Prostate gland (tissue), 2 donors: ENCODE measurements at regions not wholly inside any gene's neighbourhood (a gene's known extent, or its start where the extent isn't known, plus 50 kb on each side); places are given as distances from the start of the nearest gene placed in this dataset.

Experiments
- POLR2A ChIP-seq: fragments of 450-650 bp; IDR thresholded peaks from one replicate; pipeline ENCODE4 v1.6.1; 2016; ENCODE audit warnings: antibody characterized with exemption, mild to moderate bottlenecking
- TF ChIP-seq, protein P1 (sequence below), 4 experiments: fragments of 200-600 bp in 2 of 4; fragments of 450-650 bp in 2 of 4; sonication (generic) in 2 of 4; IDR thresholded peaks; 1 replicate in 3 of 4; 2 replicates in 1 of 4; pipeline ENCODE4 v1.5.1; 2016 to 2019; ENCODE audit warnings: antibody characterized with exemption in 4 of 4, mild to moderate bottlenecking in 2 of 4, moderate library complexity in 2 of 4

DNA sequence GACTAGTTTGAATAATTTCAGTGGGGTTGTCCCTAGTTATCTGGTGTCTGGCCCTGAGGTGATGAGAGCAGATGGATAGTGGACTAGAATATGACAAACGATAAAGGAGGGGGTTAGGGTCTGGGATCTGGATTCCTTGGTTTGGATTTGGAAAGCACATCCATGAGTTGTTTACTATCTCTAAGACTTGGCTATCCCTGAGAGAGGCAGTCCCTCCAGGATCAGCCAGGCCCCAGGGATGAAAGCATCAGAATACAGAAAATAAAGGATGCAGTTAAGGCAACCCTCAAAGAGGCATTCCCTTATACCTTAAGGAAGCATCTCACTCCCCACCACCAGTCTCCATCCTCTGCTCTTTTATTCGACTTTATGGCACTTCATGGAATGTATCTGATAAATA is 230.7 kb downstream of the NHLRC3 start:
- TF ChIP-seq, protein P1, sequence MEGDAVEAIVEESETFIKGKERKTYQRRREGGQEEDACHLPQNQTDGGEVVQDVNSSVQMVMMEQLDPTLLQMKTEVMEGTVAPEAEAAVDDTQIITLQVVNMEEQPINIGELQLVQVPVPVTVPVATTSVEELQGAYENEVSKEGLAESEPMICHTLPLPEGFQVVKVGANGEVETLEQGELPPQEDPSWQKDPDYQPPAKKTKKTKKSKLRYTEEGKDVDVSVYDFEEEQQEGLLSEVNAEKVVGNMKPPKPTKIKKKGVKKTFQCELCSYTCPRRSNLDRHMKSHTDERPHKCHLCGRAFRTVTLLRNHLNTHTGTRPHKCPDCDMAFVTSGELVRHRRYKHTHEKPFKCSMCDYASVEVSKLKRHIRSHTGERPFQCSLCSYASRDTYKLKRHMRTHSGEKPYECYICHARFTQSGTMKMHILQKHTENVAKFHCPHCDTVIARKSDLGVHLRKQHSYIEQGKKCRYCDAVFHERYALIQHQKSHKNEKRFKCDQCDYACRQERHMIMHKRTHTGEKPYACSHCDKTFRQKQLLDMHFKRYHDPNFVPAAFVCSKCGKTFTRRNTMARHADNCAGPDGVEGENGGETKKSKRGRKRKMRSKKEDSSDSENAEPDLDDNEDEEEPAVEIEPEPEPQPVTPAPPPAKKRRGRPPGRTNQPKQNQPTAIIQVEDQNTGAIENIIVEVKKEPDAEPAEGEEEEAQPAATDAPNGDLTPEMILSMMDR (IDR thresholded peaks at IDR 0.05) = no peak
- TF ChIP-seq POLR2A = no peak
